ENCODE measurements at regions not wholly inside any gene's neighbourhood (a gene's known extent, or its start where the extent isn't known, plus 50 kb on each side); places are given as distances from the start of the nearest gene placed in this dataset.

- Histone ChIP-seq H3K23ac (ENCODE audit: low read depth, low read length) (no peak overlapping the region), H3K56ac (ENCODE audit: extremely low read depth, insufficient read depth, low read length) (no peak overlapping the region), H4K8ac (ENCODE audit: low read depth in 2 of 2, low read length in 2 of 2) (no peak overlapping the region), H3K4me3 (ENCODE audit: insufficient read depth, low read depth, low read length) (no peak overlapping the region), H2AFZ (replicated peaks; ENCODE audit: low read length, poor library complexity) (no peak overlapping the region), H3K4ac (ENCODE audit: low read depth, low read length) (no peak overlapping the region), H3K36me3 (ENCODE audit: control insufficient read depth, insufficient read depth, low read length) (no peaks in the 10 kb centered on the region), H3K9me1 (ENCODE audit: insufficient read depth, low read length) (no peaks in the 10 kb centered on the region), H3K9me3 (ENCODE audit: control insufficient read depth, insufficient read depth, low read length) (no peaks in the 10 kb centered on the region), H3K79me1 (ENCODE audit: low read depth in 1 of 2, low read length in 2 of 2) (no peaks in the 10 kb centered on the region), H2AK5ac (ENCODE audit: low read depth, low read length) (no peak overlapping the region), H3K9ac (ENCODE audit: low read depth, low read length) (no peak overlapping the region), H3K14ac (replicated peaks; ENCODE audit: low read depth, low read length) (no peak overlapping the region), H4K91ac (ENCODE audit: insufficient read depth, low read depth, low read length) (no peak overlapping the region), H3K27ac (ENCODE audit: insufficient read depth, low read length) (no peak overlapping the region), H2BK20ac (ENCODE audit: low read depth, low read length) (no peak overlapping the region), H4K20me1 (ENCODE audit: insufficient read depth, low read length) (no peaks in the 10 kb centered on the region), H2BK5ac (ENCODE audit: low read depth, low read length, poor library complexity, severe bottlenecking) (no peak overlapping the region), H3K18ac (ENCODE audit: low read depth, low read length) (no peak overlapping the region), H2AK9ac (replicated peaks; ENCODE audit: low read depth, low read length, poor library complexity) (no peak overlapping the region), H4K5ac (ENCODE audit: low read depth, low read length) (no peak overlapping the region), H3K4me1 (ENCODE audit: control insufficient read depth, insufficient read depth, low read length) (no peaks in the 10 kb centered on the region), H3K27me3 (ENCODE audit: control insufficient read depth, insufficient read depth, low read length) (no peaks in the 10 kb centered on the region), H2BK120ac (ENCODE audit: low read depth, low read length) (no peak overlapping the region), H2BK15ac (ENCODE audit: low read depth, low read length) (no peak overlapping the region), H3K4me2 (ENCODE audit: low read depth, low read length) (no peak overlapping the region)
- WGBS, 2 experiments (ENCODE audit: extremely low coverage in 2 of 2, insufficient read length in 1 of 2) = no CpG with 5 or more reads among the region's 2 CpGs
- DNase-seq = peak; percentile 2
- no peak for ATAC-seq (ENCODE audit: low read depth)
- BruUV-seq (replicated peaks) = no TSS peak
- TF ChIP-seq RAD21 (IDR thresholded peaks at IDR 0.05; ENCODE audit: low read length) (no peak), NFE2L2 (IDR thresholded peaks at IDR 0.05; ENCODE audit: low read depth, low read length) (no peak), BHLHE40 (IDR thresholded peaks at IDR 0.05; ENCODE audit: low read depth, low read length) (no peak), RCOR1 (IDR thresholded peaks at IDR 0.05; ENCODE audit: insufficient replicate concordance, low read length) (no peak), MXI1 (IDR thresholded peaks at IDR 0.05; ENCODE audit: borderline replicate concordance, low read depth, low read length) (no peak), RFX5 (IDR thresholded peaks at IDR 0.05; ENCODE audit: low read depth, low read length) (no peak), SMC3 (IDR thresholded peaks at IDR 0.05; ENCODE audit: low read depth, low read length) (no peak), MAZ (IDR thresholded peaks at IDR 0.05; ENCODE audit: borderline replicate concordance, low read depth, low read length) (no peak), MAFK (IDR thresholded peaks at IDR 0.05; ENCODE audit: low read depth, low read length) (no peak), CHD1 (IDR thresholded peaks at IDR 0.05; ENCODE audit: low read depth, low read length) (no peak), USF2 (IDR thresholded peaks at IDR 0.05; ENCODE audit: low read depth, low read length) (no peak), ELK1 (IDR thresholded peaks at IDR 0.05; ENCODE audit: borderline replicate concordance, low read depth, low read length) (no peak), CEBPB (IDR thresholded peaks at IDR 0.05; ENCODE audit: low read depth, low read length) (no peak), FOS (IDR thresholded peaks at IDR 0.05; ENCODE audit: low read depth, low read length) (no peak)
- dilution Hi-C loops (cut with HindIII; ENCODE audit: low sequenced_read_pairs, unreplicated experiment) = no loop called here
- intact Hi-C loops (cut with micrococcal nuclease) = no loop called here
- ChIA-PET POLR2A (ENCODE audit: unreplicated experiment) (no interaction called here), CTCF (no interaction called here)
- in situ Hi-C loops (cut with MboI; ENCODE audit: low sequenced_read_pairs) = no loop called here
These were observed 176.8 kb upstream of the PDE4B start for GRCh38 chr1:65615859-65616258.
